Mucosa of descending colon (tissue), 3 donors: ENCODE measurements at regions not wholly inside any gene's neighbourhood (a gene's known extent, or its start where the extent isn't known, plus 50 kb on each side); places are given as distances from the start of the nearest gene placed in this dataset.

Experiments
- ATAC-seq: fragments of 200-7000 bp; cut with Tn5 transposase; one replicate; pipeline ENCODE4 v1.9.1; 2020; ENCODE audit warnings: mild to moderate bottlenecking, moderate library complexity
- DNase-seq, 3 donors: peaks; one replicate each; pipeline ENCODE4 v3.0.0-alpha.2; 2020
- H3K36me3 ChIP-seq: fragments of 200-600 bp; one replicate; pipeline ENCODE4 v1.8.0; 2021; ENCODE audit warnings: low read depth, mild to moderate bottlenecking
- H3K4me1 ChIP-seq: fragments of 200-600 bp; one replicate; pipeline ENCODE4 v1.8.0; 2021; ENCODE audit warnings: low read depth, mild to moderate bottlenecking
- H3K4me3 ChIP-seq: fragments of 200-600 bp; one replicate; pipeline ENCODE4 v1.8.0; 2021; ENCODE audit warnings: mild to moderate bottlenecking
- H3K9me3 ChIP-seq: fragments of 200-600 bp; one replicate; pipeline ENCODE4 v1.8.0; 2021; ENCODE audit warnings: mild to moderate bottlenecking
- CTCF ChIP-seq: fragments of 200-600 bp; IDR thresholded peaks from one replicate; pipeline ENCODE4 v1.8.0; 2022; ENCODE audit warnings: antibody characterized with exemption, mild to moderate bottlenecking
- intact Hi-C, 2 donors: fragments of 100-400 bp; cut with DNase I in 1 of 2; cut with micrococcal nuclease in 1 of 2; formaldehyde crosslinking; loops; one replicate each; pipeline versions ENCODE4 v1.11.0 to v1.11.1; 2022; cut with DNase I, micrococcal nuclease
- donor health status: DM: no; HTN: no; CAD: no; lungs with moderate emphysema.
- donor health status: DM: no; HTN: no; CAD: no.
- donor health status: DM: no; HTN: yes; CAD: no.

- no peak for TF ChIP-seq CTCF
Measured at GRCh38 chr22:22037740-22038139, 55.2 kb upstream of the TOP3B start.

GRCh38 chr22:22037229-22037628 lies 54.6 kb upstream of the TOP3B start:
- H3K9me3 ChIP-seq = no peaks in the 10 kb centered on the region
- no peak for TF ChIP-seq CTCF
- ATAC-seq (peak; percentile 53), DNase-seq (no peak)
- H3K4me1 ChIP-seq = no peaks in the 10 kb centered on the region
- intact Hi-C loops = no loop called here
- no peak overlapping the region for H3K4me3 ChIP-seq
- no peaks in the 10 kb centered on the region for H3K36me3 ChIP-seq

More at GRCh38 chr22:22037740-22038139, 55.2 kb upstream of the TOP3B start:
- Histone ChIP-seq H3K9me3 (no peaks in the 10 kb centered on the region), H3K36me3 (no peaks in the 10 kb centered on the region), H3K4me3 (no peak overlapping the region), H3K4me1 (no peaks in the 10 kb centered on the region)
- DNase-seq (no peak), ATAC-seq (no peak)
- intact Hi-C loops = no loop called here

- intact Hi-C loops = no loop called here
- DNase-seq (no peak), ATAC-seq (no peak)
- H3K36me3 ChIP-seq = no peaks in the 10 kb centered on the region
- H3K4me1 ChIP-seq = no peaks in the 10 kb centered on the region
- no peaks in the 10 kb centered on the region for H3K9me3 ChIP-seq
- TF ChIP-seq CTCF = no peak
- H3K4me3 ChIP-seq = no peak overlapping the region
Measured at GRCh38 chr22:22036588-22036987, 54.0 kb upstream of the TOP3B start.

GRCh38 chr22:22035771-22036314 lies 53.3 kb upstream of the TOP3B start:
- intact Hi-C loops = no loop called here
- Histone ChIP-seq H3K4me1 (no peaks in the 10 kb centered on the region), H3K9me3 (no peaks in the 10 kb centered on the region), H3K4me3 (no peak overlapping the region), H3K36me3 (no peaks in the 10 kb centered on the region)
- ATAC-seq (no peak), DNase-seq (no peak)
- no peak for TF ChIP-seq CTCF

GRCh38 chr22:22035203-22035602 lies 52.6 kb upstream of the TOP3B start:
- no peak overlapping the region for H3K4me3 ChIP-seq
- intact Hi-C loops = no loop called here
- ATAC-seq (no peak), DNase-seq (no peak)
- H3K9me3 ChIP-seq = no peaks in the 10 kb centered on the region
- TF ChIP-seq CTCF = no peak
- H3K4me1 ChIP-seq = no peaks in the 10 kb centered on the region
- H3K36me3 ChIP-seq = no peaks in the 10 kb centered on the region

- ATAC-seq (no peak), DNase-seq (no peak)
- intact Hi-C loops = no loop called here
- Histone ChIP-seq H3K9me3 (no peaks in the 10 kb centered on the region), H3K4me1 (no peaks in the 10 kb centered on the region), H3K36me3 (no peaks in the 10 kb centered on the region), H3K4me3 (no peak overlapping the region)
- TF ChIP-seq CTCF = no peak
Measured at GRCh38 chr22:22034469-22035132, 52.0 kb upstream of the TOP3B start.
